Dermis microvascular lymphatic vessel endothelial cell (primary cell): ENCODE measurements at regions not wholly inside any gene's neighbourhood (a gene's known extent, or its start where the extent isn't known, plus 50 kb on each side); places are given as distances from the start of the nearest gene placed in this dataset.

Source experiments
- DNase-seq, 2 donors: peaks; one replicate each; pipeline versions ENCODE4 v3.0.0 to v3.0.0-alpha.2; 2010; ENCODE audit warnings: low read depth in 2 of 2

DNA sequence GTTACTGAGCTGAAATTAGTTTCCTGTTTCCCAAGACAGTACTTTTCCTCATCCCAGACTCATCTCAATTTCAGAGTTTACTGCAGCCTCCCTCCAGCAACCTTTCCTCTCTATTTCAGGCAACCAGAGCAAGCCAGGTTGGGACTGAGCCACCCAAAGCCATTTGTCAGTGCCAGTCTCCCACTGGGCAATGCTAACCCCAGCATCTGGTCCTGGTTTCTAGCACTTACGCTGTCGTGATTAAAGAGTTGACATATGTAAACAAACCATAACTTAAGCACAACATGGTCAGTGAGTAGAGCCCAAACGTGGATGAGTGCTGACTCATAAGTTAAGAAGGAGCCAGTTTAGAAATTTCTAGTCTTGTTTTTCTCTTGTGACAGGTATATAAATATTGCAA lies 119.6 kb upstream of the BLID start:
- DNase-seq = no peak

DNA sequence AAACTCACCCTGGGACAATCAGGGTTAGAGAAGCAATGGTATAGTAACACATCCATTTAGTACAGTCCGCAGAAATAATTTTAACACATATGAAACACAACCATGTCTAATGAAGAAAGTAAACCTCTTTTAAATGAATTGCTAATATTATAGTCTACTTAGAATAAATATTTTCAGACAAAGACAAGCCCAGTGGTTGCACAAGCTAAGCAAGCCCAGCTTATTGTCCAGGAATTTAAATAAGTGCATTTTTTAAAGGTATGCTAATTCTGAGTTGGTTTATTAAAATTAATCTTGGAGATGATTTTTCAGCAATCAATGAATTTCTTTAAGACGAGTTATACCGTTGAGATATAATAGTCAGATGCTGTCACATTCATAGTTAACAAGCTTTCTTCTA lies 118.8 kb upstream of the BLID start:
- DNase-seq = no peak

DNA sequence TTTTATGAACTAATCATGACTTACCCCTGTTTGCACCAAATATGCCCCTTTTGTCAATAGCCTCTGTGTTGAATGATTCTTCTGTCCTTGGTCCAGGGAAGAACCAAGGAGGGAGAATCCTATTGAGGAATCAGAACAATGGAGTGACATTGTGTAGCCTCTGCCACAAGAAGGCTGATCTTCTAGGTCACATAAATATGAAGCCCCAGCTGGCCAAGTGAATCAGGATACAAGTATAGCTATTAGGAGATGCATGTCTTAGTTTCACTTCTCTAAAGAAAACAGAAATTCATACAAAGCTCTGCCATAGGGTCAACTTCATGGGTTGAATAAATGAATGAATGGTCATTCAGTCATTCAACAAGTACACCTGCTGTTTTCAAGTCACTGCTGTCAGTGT lies 118.2 kb upstream of the BLID start:
- no peak for DNase-seq

DNA sequence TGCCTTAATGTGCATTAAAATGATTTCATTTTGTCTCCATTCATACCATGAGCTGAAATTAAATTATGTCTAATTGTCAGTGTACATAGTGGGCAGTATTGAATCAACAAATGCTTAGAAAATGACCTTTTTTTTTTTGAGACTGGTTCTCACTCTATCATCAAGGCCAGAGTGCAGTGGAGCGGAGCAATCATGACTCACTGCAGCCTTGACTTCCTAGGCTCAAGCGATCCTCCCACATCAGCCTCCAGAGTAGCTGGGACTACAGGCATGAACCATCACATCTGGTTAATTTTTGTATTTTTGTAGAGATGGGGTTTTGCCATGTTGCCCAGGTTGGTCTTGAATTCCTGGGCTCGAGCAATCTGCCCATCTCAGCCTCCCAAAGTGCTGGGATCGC lies 117.0 kb upstream of the BLID start:
- no peak for DNase-seq

DNA sequence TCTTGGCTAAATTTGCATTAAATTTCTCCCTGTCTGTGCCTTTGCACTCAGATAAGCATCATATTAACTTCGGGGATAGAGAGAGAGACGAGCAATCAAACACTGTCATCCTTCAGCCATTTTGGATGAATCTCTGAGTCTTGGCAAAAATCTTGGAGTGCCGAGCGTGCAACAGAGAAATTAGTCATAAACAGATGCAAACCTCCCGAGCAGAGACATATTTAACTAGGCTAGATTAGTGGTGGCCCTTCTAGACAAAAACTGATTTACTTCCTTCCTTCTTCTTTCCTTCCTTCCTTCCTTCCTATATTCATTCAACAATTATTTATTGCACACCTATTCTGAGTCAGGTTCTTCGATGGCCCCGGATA lies 114.4 kb upstream of the BLID start:
- DNase-seq = no peak

DNA sequence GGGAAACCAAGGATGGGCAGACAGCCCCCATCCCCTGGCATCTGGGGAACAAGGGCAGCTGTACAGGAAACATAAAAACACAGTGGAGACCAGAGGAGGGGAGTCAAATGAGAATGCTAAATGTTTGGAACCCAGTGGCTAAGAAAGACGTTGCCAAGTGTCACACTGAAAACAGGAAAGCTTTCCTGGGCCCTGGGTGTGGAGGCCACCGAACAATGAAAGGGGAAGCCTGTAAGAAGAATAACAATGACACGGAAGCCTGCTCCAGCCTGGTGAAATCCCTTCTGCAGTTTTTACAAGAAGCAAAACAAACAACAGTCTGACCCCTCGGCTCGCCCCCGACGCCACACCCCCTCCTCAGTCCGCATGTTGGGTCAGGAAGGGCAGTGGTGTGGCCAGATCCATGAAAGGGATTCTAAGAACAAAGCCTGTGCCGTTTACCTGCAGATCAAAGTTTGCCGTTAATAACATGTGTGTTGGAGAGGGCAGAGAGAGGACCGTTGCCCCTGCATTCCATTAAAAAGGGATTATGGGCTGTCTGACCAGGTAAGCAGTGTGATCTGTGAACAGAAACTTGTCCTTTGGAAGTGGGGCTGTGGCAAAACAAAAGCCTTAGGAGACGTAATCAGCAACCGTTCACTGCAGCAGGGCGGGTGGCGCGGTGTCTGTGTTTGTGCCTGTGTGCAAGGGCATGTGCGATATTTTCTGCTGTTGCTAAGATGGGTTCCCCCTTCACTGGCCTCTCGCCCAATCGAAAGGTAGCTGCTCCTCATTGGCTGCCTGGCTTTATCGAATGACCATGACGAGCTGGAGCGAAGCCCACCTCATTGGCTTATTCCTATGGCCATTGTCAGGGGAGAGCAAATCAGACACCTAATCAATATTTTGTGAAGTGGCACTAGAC lies 113.7 kb upstream of the BLID start:
- DNase-seq = peak; percentile 55 to 93

DNA sequence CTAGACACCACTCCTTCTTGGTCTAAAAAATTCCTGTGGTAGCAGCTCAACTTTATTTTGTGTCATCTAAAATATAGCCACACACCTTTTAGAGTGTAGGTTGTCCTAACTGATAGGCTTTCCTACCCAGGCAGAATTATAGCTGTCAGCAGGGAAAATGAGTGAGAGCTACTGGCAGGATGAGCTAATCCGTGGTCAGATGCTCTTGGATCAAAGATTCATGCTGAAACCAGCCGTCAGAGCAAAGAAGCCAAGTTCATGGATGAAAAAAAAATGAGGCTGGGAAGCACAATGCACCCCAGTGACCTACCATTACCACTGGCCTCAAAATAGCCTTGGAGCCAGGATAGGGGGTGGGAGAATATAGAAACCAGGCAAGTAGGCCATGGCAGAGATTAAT lies 113.1 kb upstream of the BLID start:
- DNase-seq = peak; percentile 67 to 81

DNA sequence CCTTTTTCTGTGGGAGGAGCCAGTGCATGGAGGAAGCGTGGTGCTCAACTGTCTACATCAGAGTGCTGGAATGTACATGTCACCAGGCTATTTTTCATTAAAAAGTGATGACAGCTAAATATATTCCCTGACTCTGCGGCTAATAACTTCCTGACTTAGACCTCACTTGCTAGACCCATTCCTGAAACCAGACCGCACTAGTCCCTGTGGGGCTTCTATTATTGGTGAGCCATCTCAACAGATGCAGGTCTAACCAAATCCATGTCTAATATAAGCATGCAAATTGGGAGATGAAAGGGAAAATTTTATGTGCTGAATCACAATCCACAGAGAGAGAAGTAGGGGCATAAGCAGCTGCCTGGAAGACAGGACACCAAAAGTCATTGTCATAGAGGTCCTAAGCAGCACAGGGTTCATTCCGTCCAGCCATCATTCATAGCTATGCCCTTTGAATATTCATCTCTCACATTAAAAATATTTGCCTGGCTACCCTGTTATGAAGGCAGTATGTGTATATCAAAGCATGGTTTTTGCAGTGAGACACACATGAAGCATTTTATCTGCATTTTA lies 110.9 kb upstream of the BLID start:
- no peak for DNase-seq

DNA sequence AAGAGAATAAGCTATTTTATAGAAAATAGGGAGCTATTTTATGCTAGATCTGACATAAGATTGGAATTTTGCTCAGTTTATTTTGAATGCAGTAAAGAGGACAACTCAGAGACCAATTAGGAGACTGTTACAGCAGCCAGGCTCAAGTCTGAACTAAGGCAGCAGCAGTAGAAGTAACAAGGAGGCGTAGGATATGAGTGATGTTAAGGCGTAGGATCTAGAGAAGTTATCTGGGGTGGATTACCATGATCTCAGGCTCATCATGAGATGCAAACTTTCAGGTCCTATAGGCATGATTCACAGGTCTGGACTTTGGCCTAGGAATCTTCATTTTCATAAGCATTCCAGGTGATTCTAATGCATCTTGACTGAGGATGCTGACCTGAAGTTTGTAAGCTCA lies 108.9 kb upstream of the BLID start:
- DNase-seq = no peak

DNA sequence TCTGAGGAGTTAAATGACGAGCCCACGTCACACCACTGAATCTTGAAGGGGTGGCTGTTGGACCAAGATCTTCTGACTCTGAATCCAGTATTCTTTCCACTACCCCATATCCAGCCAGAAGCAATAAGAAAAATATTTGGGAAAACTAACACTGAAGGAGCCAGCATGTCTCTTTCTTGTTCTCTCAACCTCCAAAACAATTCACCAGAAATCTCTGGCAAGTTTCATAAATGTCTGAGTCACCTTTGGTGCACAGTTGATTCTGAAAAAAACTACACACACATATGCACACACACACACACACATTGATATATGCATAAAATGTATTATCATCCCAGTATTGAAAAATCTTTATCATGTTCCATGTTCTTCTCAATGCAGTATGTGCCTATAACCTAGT lies 104.3 kb upstream of the BLID start:
- no peak for DNase-seq

DNA sequence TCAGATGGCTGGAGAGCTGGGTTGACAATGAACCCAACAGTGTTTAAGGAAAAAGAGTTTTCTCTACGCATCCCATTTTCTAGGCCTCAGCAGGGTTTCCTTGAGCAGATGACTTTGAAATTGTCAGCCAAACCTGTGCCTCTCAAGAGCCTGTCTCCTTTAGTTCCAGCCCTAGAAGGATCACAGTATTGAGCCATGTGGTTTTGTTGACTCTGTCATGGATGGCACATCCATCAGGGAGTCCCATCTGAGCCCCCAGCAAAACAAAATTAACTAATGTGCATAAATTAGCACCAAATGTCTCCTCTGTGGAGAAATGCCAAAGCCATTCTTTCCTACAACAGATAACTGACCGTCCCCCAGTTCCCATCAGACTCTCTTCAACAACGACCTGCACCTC lies 103.8 kb upstream of the BLID start:
- DNase-seq = no peak

DNA sequence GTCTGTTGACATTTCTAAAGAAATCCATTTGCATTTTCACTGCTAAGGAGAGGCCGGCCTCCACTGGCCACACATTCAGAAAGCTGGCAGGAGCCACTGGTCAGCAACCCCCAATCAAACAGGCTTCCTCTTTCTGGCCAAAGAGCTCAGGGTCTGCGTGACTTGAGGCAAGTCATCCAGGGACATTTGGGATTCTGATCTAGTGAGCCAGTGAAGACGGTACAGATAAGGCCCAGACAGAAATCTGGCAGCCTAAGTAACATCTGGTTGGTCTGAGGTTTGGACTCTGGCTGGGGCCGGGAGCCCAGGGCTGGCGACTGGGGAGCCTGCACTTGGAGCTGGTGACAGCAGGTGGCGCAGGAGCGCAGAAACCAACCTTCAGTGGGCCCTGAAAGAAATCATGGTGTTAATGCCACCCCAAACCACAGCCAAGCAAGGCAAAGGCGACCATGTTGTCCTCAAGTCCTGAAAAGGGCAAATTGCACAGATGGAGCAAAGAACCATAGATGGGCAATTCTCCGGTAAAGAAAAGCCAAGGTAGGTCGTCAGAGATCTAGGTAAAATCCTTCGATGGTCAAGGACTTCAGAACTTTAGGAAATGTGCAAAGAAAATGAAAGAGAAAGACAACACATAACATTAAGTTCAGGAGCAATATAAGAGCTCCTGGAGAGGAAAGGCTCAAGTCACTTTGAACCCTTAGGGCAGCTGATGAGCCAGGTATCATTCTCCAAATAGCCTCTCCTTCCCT lies 99.4 kb upstream of the BLID start:
- DNase-seq = peak; percentile 29 to 67

DNA sequence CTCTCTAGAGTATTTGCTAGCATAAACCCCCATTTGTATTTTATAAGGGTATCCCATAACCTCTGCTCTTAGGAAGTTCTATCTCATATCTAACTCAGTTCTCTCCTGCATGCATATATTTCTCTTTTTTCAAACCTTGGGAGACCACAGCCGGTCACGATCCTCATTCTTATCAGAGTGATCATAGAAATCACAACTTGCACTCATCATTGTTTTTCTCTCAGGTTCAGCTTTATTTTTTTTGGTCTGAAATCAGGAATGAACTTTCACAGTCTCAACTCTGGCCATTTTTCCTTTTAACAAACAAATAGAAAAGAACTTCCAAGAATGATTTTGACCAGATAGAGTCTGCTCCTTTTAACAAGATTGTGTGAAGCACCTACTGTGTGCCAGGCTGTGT lies 98.6 kb upstream of the BLID start:
- no peak for DNase-seq

DNA sequence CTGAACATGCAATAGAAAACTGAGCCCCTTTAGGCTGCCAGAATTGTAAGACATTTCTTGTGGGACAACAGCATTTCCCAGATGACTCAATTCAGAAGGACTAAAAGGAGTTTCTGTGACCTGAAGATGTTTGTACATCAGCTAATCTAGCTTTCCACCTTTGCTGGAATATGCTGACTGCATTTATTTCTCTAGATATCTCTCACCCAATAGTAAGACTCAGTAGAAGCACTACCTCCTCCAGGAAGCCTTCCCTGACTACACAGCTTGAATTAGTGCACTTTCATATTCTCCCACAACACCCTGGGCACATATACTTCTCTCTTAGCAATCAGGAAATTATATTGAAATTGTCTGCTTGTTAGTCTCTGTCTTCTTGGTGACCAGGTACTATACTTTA lies 98.1 kb upstream of the BLID start:
- DNase-seq = no peak

DNA sequence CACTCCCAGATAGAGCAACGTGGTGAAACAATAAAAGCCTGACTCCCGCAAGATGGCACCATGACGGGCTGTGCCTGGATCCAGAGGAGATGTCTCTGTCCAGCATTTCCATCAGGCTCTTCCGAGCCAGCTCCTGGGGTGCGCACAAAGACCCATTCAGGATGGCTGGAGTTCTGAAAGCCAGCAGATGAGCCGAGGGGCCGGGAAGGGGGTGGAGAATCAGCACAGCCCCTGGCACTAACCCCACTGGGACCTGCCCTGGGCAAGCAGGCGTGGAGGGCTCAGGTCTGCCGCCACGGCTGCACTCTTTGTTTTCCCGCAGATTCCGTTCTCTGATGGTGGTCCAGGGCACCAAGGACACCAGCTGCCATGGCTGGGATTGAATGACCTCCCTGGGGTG lies 97.2 kb upstream of the BLID start:
- no peak for DNase-seq

DNA sequence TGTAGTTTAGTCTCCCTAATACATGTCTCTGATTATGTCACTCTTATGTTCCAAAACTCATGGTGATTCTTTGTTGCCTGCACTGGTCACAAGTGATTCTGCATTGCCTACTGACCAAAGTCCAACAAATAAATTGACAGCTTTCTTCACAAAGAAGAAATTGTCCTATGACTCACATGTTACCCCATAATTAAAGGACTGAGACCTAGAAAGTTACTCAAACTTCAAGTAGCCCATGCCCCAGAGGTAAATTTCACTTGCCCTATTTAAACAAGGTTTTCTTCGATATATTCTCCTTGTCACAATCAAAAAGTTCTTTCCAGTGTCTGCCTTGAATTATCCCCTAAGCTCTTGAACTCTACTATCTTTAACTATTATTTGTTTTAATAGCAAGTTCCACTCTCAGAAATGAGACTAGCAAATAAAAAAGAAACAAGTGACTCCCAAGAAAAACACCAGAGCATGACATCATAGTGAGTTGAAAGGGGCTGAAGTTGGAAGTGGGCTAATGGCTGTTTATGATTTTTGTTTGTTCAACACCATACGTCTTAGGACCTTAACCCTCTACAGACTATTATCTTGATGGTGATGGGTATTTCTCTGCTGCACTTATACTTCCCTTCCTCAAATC lies 94.5 kb upstream of the BLID start:
- no peak for DNase-seq

DNA sequence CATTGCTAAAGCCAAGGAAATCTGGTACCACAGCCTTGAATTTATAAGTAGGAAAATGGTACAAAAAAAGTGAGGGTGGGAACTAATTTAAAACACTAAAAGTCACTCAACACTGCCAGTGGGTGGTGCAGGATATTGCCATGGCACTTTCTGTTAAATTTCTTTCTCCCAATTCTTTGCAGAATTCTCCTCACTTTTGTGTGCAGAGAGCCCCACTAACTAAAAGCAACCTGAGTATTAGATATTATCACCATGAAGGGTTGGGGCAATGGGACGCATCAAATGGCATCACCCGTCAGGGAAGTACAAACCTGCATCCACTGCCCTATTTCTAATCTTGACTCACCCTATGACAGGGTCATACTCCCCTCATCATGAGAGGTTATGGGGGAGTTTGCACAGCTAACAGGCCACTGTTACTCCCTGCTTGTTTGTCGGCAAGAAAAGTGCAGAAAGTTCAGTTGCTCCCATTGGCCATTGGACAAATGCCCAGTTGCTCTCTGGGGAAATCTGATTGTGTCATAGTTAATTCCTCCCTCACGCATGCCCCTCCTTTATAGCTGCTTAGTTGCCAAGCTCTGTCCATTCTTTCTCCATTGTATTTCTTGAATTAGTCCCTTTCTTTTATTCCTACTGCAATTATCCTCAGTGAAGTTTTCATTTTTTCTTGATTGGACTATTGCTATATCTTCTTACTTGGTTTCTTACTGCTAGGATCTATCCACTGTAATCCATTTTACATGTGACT lies 93.8 kb upstream of the BLID start:
- DNase-seq = peak; percentile 53 to 73

DNA sequence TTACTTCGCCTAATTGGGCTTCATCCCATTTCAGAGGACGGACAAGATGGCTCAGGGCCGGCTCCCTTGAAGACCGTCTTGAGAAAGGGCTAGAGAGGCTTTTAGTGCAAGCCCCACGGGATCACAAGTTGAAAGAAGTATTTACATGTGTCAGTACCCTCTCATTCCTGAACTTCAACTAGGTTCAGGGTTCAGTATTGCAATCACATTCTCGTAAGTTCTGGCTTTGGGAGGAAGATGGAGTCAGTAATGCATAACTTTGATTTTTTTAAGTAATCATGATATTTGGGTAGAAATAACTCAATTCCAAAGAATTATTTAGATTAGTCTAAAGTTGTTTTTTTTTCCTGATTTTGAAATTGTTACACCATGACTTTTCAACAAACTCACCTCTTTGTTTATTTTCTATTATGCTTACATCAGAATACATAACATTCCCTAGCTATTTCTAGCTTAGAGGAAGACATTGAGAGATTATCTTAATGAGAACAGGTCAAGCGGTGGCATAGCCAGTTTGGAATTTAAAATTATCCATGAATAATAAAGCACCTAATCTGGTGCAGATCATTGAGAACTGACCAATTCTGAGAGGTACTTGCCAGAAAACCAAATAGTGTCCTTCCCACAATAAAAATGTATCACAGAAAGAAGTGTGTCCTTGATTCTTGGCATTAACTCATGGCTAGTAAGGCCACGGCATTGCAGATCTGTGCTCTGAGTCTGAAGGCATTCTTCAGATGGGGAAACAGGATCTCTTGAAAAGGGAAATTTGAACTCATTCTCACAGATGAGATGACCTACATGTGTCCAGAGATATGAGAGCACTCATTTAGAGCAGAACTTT lies 92.1 kb upstream of the BLID start:
- no peak for DNase-seq

DNA sequence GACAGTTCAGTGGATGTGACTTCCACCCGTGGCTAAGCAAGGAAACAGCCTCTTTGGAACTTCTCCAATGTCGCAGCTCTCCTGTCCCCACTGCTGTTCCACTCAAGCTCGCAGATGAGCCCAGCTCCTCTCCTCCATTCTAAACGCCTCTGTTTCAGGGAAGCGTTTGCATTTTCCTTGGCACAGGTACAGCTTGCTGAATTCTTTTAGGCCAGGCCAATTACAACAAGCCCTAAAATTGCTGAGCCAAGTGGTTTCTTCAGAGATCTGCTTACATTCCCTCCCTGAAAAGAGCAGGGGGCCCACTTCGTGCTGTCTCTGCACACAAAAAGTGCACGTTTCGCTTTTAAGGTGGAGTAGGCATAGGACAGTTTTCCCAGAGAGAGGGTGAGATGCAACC lies 91.5 kb upstream of the BLID start:
- DNase-seq = peak; percentile 51 to 66

DNA sequence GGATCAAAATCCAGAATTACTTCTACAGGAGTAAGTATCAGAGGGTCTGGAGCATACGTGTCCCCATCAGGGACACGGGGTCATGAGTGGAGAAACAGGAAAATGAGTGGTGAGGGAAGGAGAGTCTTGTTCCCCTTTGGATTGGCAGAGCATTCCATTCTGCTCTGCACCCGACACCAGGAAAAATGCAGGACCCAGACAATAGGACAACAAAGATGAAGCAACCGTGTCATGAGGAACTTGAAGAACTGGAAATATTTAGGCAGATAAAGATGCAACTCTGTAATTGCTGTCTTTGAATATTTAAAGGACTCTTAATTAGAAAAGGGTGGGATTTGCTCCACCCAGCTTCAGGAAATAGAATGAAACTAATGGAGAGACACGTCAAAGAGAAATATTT lies 89.0 kb upstream of the BLID start:
- no peak for DNase-seq

DNA sequence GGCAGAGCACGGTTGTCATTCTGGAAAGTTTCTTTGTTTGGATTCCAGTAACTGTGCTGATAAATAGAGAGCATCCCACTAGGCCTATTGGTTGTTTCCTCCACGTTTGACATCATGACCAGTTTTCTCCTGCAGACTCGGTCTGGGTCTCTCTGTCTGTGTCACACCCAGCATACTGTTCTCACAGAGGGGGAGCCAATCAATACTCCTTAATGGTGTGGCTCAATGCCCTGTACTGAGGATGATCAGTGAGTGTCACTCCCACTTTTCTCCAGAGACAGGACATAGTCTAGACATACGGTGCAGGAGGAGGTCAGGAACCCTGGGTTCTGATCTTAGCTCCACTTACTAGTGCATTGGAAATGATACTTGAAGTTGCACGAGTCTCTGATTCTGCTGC lies 88.2 kb upstream of the BLID start:
- DNase-seq = no peak
